Spinal cord (tissue), 9 donors: ENCODE measurements at regions not wholly inside any gene's neighbourhood (a gene's known extent, or its start where the extent isn't known, plus 50 kb on each side); places are given as distances from the start of the nearest gene placed in this dataset.
"Not testable (repeated sequence)": the region's sequence is repeated elsewhere in the genome, so short reads cannot be mapped to it uniquely, and the experiment has no call there.

Experiments
- DNase-seq, 6 donors: peaks; one replicate each; pipeline versions ENCODE4 v3.0.0 to v3.0.0-alpha.2; 2013 to 2015; ENCODE audit warnings: low spot score in 6 of 6, low read depth in 4 of 6
- H3K27ac ChIP-seq: one replicate; pipeline ENCODE4 v1.5.1; 2013; ENCODE audit warnings: low read depth, low read length, control low read depth
- H3K27me3 ChIP-seq: one replicate; pipeline ENCODE4 v1.6.1; 2013; ENCODE audit warnings: low read length; ENCODE audit not compliant: control insufficient read depth, insufficient read depth
- H3K36me3 ChIP-seq: one replicate; pipeline ENCODE4 v1.6.1; 2013; ENCODE audit warnings: low read length; ENCODE audit not compliant: control insufficient read depth, insufficient read depth
- H3K4me1 ChIP-seq: one replicate; pipeline ENCODE4 v1.6.1; 2013; ENCODE audit warnings: low read length; ENCODE audit not compliant: control insufficient read depth, insufficient read depth
- H3K4me3 ChIP-seq: one replicate; pipeline ENCODE4 v1.5.1; 2013; ENCODE audit warnings: low read depth, low read length, control low read depth
- H3K9me3 ChIP-seq: one replicate; pipeline ENCODE4 v1.6.1; 2013; ENCODE audit warnings: low read length; ENCODE audit not compliant: control insufficient read depth, insufficient read depth
- WGBS: methylation state at CpG from one replicate; pipeline ENCODE4 v1.1.5; 2013; ENCODE audit warnings: missing lambda C conversion rate; ENCODE audit not compliant: insufficient coverage; 5-methylcytosine and 5-hydroxymethylcytosine counted together
- donor health status: healthy.

GRCh38 chr9:65423691-65424436 is 138.9 kb upstream of the FOXD4L5 start:
- H3K36me3 ChIP-seq, DNase-seq, H3K27ac ChIP-seq, H3K4me3 ChIP-seq, H3K4me1 ChIP-seq, H3K27me3 ChIP-seq: not testable (repeated sequence)
- H3K9me3 ChIP-seq: peaks cover 11% of the 10 kb centered on the region
- WGBS: 86% methylated on average over 18 of the region's 18 CpGs

- not testable (repeated sequence) for H3K9me3 ChIP-seq, H3K4me1 ChIP-seq, H3K27me3 ChIP-seq, H3K36me3 ChIP-seq, H3K27ac ChIP-seq, DNase-seq, H3K4me3 ChIP-seq
- 74% methylated on average over 8 of the region's 13 CpGs for WGBS
These were observed 138.1 kb upstream of the FOXD4L5 start for GRCh38 chr9:65422966-65423690.

- H3K27me3 ChIP-seq, DNase-seq, H3K4me3 ChIP-seq, H3K27ac ChIP-seq, H3K36me3 ChIP-seq, H3K4me1 ChIP-seq: not testable (repeated sequence)
- peaks cover 12% of the 10 kb centered on the region for H3K9me3 ChIP-seq
- WGBS: 57% methylated on average over 2 of the region's 2 CpGs
These were observed 136.5 kb upstream of the FOXD4L5 start for GRCh38 chr9:65421486-65421885.

GRCh38 chr9:65420771-65421170 is 135.8 kb upstream of the FOXD4L5 start:
- no peak overlapping the region for H3K4me3 ChIP-seq
- no peaks in the 10 kb centered on the region for H3K36me3 ChIP-seq
- no peaks in the 10 kb centered on the region for H3K27me3 ChIP-seq
- DNase-seq: no peak
- H3K4me1 ChIP-seq: no peaks in the 10 kb centered on the region
- WGBS: 76% methylated on average over 2 of the region's 5 CpGs
- peaks cover 8% of the 10 kb centered on the region for H3K9me3 ChIP-seq
- no peak overlapping the region for H3K27ac ChIP-seq

GRCh38 chr9:65418966-65419365 is 134.0 kb upstream of the FOXD4L5 start:
- not testable (repeated sequence) for H3K4me3 ChIP-seq, H3K4me1 ChIP-seq, DNase-seq, H3K27me3 ChIP-seq, H3K36me3 ChIP-seq, H3K9me3 ChIP-seq, H3K27ac ChIP-seq
- 64% methylated on average over 2 of the region's 4 CpGs for WGBS

GRCh38 chr9:65416948-65417347 is 131.9 kb upstream of the FOXD4L5 start:
- H3K4me3 ChIP-seq, H3K9me3 ChIP-seq, DNase-seq, H3K4me1 ChIP-seq, H3K27me3 ChIP-seq, H3K27ac ChIP-seq, H3K36me3 ChIP-seq: not testable (repeated sequence)
- WGBS: 60% methylated on average over 1 of the region's 7 CpGs

GRCh38 chr9:65414249-65414648 is 129.2 kb upstream of the FOXD4L5 start:
- 48% methylated on average over 3 of the region's 4 CpGs for WGBS

GRCh38 chr9:65413371-65413770 is 128.4 kb upstream of the FOXD4L5 start:
- not testable (repeated sequence) for H3K4me3 ChIP-seq, H3K27me3 ChIP-seq, H3K36me3 ChIP-seq, DNase-seq, H3K27ac ChIP-seq, H3K9me3 ChIP-seq, H3K4me1 ChIP-seq
- WGBS: 58% methylated on average over 4 of the region's 5 CpGs

More at GRCh38 chr9:65414249-65414648, 129.2 kb upstream of the FOXD4L5 start:
- not testable (repeated sequence) for H3K9me3 ChIP-seq, DNase-seq, H3K27me3 ChIP-seq, H3K4me1 ChIP-seq, H3K36me3 ChIP-seq, H3K27ac ChIP-seq, H3K4me3 ChIP-seq

GRCh38 chr9:65411901-65412300 is 126.9 kb upstream of the FOXD4L5 start:
- DNase-seq: no peak
- H3K36me3 ChIP-seq: no peaks in the 10 kb centered on the region
- 41% methylated on average over 2 of the region's 8 CpGs for WGBS
- peaks cover 3% of the 10 kb centered on the region for H3K9me3 ChIP-seq
- H3K4me3 ChIP-seq: no peak overlapping the region
- no peaks in the 10 kb centered on the region for H3K27me3 ChIP-seq
- H3K4me1 ChIP-seq: no peaks in the 10 kb centered on the region
- no peak overlapping the region for H3K27ac ChIP-seq

- Histone ChIP-seq H3K4me1 (no peaks in the 10 kb centered on the region), H3K27me3 (no peaks in the 10 kb centered on the region), H3K27ac (no peak overlapping the region), H3K4me3 (no peak overlapping the region), H3K9me3 (peaks cover 3% of the 10 kb centered on the region), H3K36me3 (no peaks in the 10 kb centered on the region)
- 92% methylated on average over 7 of the region's 9 CpGs for whole genome bisulfite sequencing
- no peak for DNase-seq
These were observed 126.3 kb upstream of the FOXD4L5 start for GRCh38 chr9:65411336-65411735.
